ENCODE measurements at regions not wholly inside any gene's neighbourhood (a gene's known extent, or its start where the extent isn't known, plus 50 kb on each side); places are given as distances from the start of the nearest gene placed in this dataset.

DNA sequence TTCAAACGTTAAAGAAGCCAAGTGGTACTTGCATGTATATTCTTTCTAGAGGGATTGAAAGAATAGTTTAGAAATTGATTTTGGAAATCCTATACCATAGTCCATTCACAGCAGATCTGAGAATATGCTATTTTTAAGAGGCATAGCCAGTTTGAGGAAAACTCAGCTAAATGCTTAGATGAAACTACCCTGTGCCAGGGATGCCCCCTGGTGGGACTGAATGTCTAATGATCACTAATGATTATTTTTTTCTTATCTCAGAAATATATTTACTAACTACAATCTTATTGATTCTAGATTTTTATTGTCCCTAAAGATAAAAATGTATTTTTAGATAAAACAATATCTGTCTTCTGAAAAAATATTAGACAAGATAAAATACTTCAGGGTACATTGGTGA, 844.9 kb upstream of the PHF14 start:
- TF ChIP-seq, protein P1, sequence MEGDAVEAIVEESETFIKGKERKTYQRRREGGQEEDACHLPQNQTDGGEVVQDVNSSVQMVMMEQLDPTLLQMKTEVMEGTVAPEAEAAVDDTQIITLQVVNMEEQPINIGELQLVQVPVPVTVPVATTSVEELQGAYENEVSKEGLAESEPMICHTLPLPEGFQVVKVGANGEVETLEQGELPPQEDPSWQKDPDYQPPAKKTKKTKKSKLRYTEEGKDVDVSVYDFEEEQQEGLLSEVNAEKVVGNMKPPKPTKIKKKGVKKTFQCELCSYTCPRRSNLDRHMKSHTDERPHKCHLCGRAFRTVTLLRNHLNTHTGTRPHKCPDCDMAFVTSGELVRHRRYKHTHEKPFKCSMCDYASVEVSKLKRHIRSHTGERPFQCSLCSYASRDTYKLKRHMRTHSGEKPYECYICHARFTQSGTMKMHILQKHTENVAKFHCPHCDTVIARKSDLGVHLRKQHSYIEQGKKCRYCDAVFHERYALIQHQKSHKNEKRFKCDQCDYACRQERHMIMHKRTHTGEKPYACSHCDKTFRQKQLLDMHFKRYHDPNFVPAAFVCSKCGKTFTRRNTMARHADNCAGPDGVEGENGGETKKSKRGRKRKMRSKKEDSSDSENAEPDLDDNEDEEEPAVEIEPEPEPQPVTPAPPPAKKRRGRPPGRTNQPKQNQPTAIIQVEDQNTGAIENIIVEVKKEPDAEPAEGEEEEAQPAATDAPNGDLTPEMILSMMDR (IDR thresholded peaks at IDR 0.05; ENCODE audit: low read depth, low read length): peak; percentile 57
- TF ChIP-seq EZH2phosphoT487 (IDR thresholded peaks at IDR 0.05; ENCODE audit: low read depth): no peak

All from OCI-LY3 (cell line).